ENCODE measurements at regions not wholly inside any gene's neighbourhood (a gene's known extent, or its start where the extent isn't known, plus 50 kb on each side); places are given as distances from the start of the nearest gene placed in this dataset.

GRCh38 chr5:116848954-116849581 is 274.4 kb upstream of the SEMA6A start:
- Histone ChIP-seq H3K9me3 (replicated peaks) (peaks cover 10% of the 10 kb centered on the region), H3K4me1 (replicated peaks) (no peaks in the 10 kb centered on the region), H3K36me3 (no peaks in the 10 kb centered on the region), H3K4me3 (no peak overlapping the region), H3K27ac (no peak overlapping the region), H3K27me3 (replicated peaks) (no peaks in the 10 kb centered on the region)
- DNase-seq (ENCODE audit: low read depth in 1 of 2, low spot score in 2 of 2), result no peak

GRCh38 chr5:116847960-116848359 is 273.3 kb upstream of the SEMA6A start:
- no peaks in the 10 kb centered on the region for H3K27me3 ChIP-seq (replicated peaks)
- no peak overlapping the region for H3K4me3 ChIP-seq
- no peaks in the 10 kb centered on the region for H3K36me3 ChIP-seq
- H3K27ac ChIP-seq, result no peak overlapping the region
- peaks cover 10% of the 10 kb centered on the region for H3K9me3 ChIP-seq (replicated peaks)
- H3K4me1 ChIP-seq (replicated peaks), result no peaks in the 10 kb centered on the region
- DNase-seq (ENCODE audit: low read depth in 1 of 2, low spot score in 2 of 2), result no peak

DNA sequence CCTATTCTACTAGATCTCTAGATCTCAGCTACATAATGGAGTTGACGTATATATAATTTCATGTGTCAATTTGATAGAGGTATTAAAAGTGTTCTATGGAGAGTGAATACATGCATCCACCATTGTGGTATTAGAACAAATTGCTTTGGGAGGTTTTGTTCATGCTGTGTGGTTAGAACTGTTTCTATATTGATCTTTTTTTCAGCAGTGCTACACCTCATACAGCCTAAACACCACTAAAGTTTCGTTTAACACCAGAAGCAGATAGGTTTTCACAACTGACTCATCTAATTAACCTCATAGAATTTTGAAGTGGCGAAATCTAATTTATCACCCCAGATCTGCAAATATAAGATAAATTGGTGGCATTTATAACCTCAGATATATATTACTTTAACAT is 269.4 kb upstream of the SEMA6A start:
- no peaks in the 10 kb centered on the region for H3K4me1 ChIP-seq (replicated peaks)
- DNase-seq (ENCODE audit: low read depth in 1 of 2, low spot score in 2 of 2), result no peak
- peaks cover 6% of the 10 kb centered on the region; the same call in 1 of the 2 replicates for H3K9me3 ChIP-seq (replicated peaks)
- H3K36me3 ChIP-seq, result no peaks in the 10 kb centered on the region
- H3K27ac ChIP-seq, result no peak overlapping the region
- no peaks in the 10 kb centered on the region for H3K27me3 ChIP-seq (replicated peaks)
- no peak overlapping the region for H3K4me3 ChIP-seq

- H3K4me3 ChIP-seq, result no peak overlapping the region
- H3K36me3 ChIP-seq, result no peaks in the 10 kb centered on the region
- no peak overlapping the region for H3K27ac ChIP-seq
- H3K27me3 ChIP-seq (replicated peaks), result no peaks in the 10 kb centered on the region
- H3K4me1 ChIP-seq (replicated peaks), result no peaks in the 10 kb centered on the region
- DNase-seq (ENCODE audit: low read depth in 1 of 2, low spot score in 2 of 2), result no peak
- peaks cover 2% of the 10 kb centered on the region; the same call in 1 of the 2 replicates for H3K9me3 ChIP-seq (replicated peaks)
These were observed 267.9 kb upstream of the SEMA6A start for GRCh38 chr5:116842514-116842961.

- Histone ChIP-seq H3K27me3 (replicated peaks) (no peaks in the 10 kb centered on the region), H3K4me3 (no peak overlapping the region), H3K27ac (no peak overlapping the region), H3K36me3 (no peaks in the 10 kb centered on the region), H3K4me1 (replicated peaks) (no peaks in the 10 kb centered on the region), H3K9me3 (replicated peaks) (no peaks in the 10 kb centered on the region; the same call in 1 of the 2 replicates)
- no peak for DNase-seq (ENCODE audit: low read depth in 1 of 2, low spot score in 2 of 2)
These were observed 267.1 kb upstream of the SEMA6A start for GRCh38 chr5:116841734-116842133.

DNA sequence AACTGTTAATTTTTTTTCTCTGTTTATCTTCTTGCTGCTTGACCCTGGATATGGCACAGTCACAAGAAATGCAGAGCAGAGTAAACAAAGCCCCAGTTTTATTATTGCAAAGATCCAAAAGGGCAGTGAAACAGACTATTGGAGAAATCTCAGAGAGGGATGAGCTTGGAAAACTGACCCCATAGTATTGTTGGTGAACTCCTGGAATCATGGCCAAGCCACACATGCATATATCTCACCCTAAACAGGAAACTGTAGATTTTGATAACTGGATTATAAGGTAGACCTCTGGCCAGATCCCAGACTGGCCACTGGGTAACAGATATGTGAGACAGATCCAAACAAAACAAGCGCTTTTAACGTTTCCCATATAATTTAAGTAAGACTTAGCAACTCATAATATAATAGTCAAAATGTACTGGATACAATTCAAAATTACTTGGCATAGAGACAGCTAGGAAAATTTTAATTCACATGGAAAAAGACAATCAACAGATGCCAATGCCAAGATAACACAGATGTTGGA is 263.5 kb upstream of the SEMA6A start:
- no peak for DNase-seq (ENCODE audit: low read depth in 1 of 2, low spot score in 2 of 2)
- no peaks in the 10 kb centered on the region for H3K36me3 ChIP-seq
- H3K4me3 ChIP-seq, result no peak overlapping the region
- H3K27me3 ChIP-seq (replicated peaks), result no peaks in the 10 kb centered on the region
- H3K4me1 ChIP-seq (replicated peaks), result peaks cover 11% of the 10 kb centered on the region
- no peak overlapping the region for H3K27ac ChIP-seq
- no peaks in the 10 kb centered on the region for H3K9me3 ChIP-seq (replicated peaks)

DNA sequence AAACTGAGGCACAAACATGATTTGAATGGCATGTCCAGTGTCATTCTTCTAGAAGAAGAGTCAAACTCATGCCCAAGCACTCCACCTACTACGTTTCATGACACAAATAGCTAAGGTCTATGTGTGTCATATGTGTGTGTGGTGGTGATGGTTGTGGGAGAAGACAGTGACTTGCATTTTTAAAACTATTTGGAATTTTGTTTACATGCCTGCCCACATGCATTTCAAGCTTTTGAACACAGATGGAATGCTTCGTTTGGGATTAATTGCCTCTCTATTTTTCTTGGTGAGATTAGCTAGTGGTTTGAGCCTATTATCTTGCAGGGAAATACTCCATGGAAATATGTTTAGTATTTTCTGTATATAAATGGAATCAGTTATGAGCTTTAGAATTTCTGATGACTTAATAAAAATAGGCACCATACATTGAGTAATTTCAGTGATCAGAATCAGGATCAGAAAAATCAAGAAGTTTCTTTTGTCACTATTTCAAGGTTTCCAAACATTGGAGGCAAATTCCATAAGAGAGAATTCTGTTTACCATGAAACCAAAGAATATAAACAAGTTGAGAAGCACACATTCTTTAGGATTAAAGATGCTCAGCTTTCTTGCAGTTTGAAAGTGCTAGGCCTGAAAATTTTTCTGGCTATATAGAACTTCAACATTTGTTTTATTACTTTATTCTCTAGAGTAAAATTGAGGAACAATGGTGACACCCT is 260.3 kb upstream of the SEMA6A start:
- Histone ChIP-seq H3K27ac (peak overlapping the region; percentile 74), H3K4me1 (replicated peaks) (peaks cover 11% of the 10 kb centered on the region), H3K9me3 (replicated peaks) (no peaks in the 10 kb centered on the region), H3K36me3 (no peaks in the 10 kb centered on the region), H3K27me3 (replicated peaks) (no peaks in the 10 kb centered on the region), H3K4me3 (no peak overlapping the region)
- peak in 1 of 2 experiments; percentile 67 for DNase-seq (ENCODE audit: low read depth in 1 of 2, low spot score in 2 of 2)

GRCh38 chr5:116830079-116830478 is 255.5 kb upstream of the SEMA6A start:
- no peak for DNase-seq (ENCODE audit: low read depth in 1 of 2, low spot score in 2 of 2)
- peaks cover 7% of the 10 kb centered on the region for H3K4me1 ChIP-seq (replicated peaks)
- no peaks in the 10 kb centered on the region for H3K36me3 ChIP-seq
- no peaks in the 10 kb centered on the region for H3K27me3 ChIP-seq (replicated peaks)
- no peak overlapping the region for H3K4me3 ChIP-seq
- no peaks in the 10 kb centered on the region for H3K9me3 ChIP-seq (replicated peaks)
- no peak overlapping the region for H3K27ac ChIP-seq

- Histone ChIP-seq H3K9me3 (replicated peaks) (no peaks in the 10 kb centered on the region), H3K27ac (no peak overlapping the region), H3K4me1 (replicated peaks) (no peaks in the 10 kb centered on the region), H3K36me3 (no peaks in the 10 kb centered on the region), H3K4me3 (no peak overlapping the region), H3K27me3 (replicated peaks) (no peaks in the 10 kb centered on the region)
- DNase-seq (ENCODE audit: low read depth in 1 of 2, low spot score in 2 of 2), result no peak
These were observed 252.5 kb upstream of the SEMA6A start for GRCh38 chr5:116827078-116827477.

- H3K4me3 ChIP-seq, result no peak overlapping the region
- H3K4me1 ChIP-seq (replicated peaks), result no peaks in the 10 kb centered on the region
- H3K27me3 ChIP-seq (replicated peaks), result no peaks in the 10 kb centered on the region
- no peaks in the 10 kb centered on the region for H3K9me3 ChIP-seq (replicated peaks)
- DNase-seq (ENCODE audit: low read depth in 1 of 2, low spot score in 2 of 2), result no peak
- no peaks in the 10 kb centered on the region for H3K36me3 ChIP-seq
- H3K27ac ChIP-seq, result no peak overlapping the region
These were observed 250.9 kb upstream of the SEMA6A start for GRCh38 chr5:116825486-116825885.

GRCh38 chr5:116824751-116825438 is 250.3 kb upstream of the SEMA6A start:
- DNase-seq (ENCODE audit: low read depth in 1 of 2, low spot score in 2 of 2), result no peak
- Histone ChIP-seq H3K4me3 (no peak overlapping the region), H3K27me3 (replicated peaks) (no peaks in the 10 kb centered on the region), H3K36me3 (no peaks in the 10 kb centered on the region), H3K9me3 (replicated peaks) (no peaks in the 10 kb centered on the region), H3K27ac (no peak overlapping the region), H3K4me1 (replicated peaks) (no peaks in the 10 kb centered on the region)

DNA sequence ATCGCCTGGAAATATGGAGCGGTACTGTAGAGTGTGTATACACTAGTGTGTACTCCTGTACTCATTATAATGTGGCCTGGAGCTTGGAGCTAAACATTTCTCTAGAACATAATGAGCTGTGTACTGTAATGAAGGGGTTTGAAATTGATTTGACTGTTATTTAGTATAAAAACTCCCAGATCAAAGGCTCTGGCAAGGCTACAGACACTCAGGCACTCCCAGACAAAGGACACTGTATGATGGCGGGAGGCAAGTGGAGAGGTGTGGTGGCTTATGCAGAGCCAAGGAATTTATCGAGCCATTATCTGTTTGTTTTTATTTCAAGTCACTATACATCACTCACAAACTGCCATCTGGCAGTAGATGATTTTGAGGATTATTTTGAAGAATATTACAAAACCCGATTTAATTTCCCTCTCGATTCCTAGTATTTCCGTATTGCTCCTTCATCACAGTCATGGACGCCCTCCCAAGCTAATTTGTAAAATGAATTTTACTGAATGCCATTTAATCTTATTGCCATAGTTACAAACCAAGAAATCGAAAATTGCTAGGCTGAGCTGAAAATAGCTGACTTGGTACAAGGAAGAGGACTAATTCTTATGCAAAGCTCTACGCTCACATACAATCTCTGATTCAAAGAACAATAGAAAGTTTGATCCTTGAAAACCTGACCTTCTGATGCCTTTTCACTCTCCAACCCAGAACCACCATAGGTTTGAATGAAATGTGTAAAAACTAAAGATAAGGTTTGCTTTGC is 240.2 kb upstream of the SEMA6A start:
- peaks cover 2% of the 10 kb centered on the region; the same call in 1 of the 2 replicates for H3K9me3 ChIP-seq (replicated peaks)
- no peaks in the 10 kb centered on the region for H3K4me1 ChIP-seq (replicated peaks)
- H3K36me3 ChIP-seq, result no peaks in the 10 kb centered on the region
- H3K4me3 ChIP-seq, result no peak overlapping the region
- no peak overlapping the region for H3K27ac ChIP-seq
- no peak for DNase-seq (ENCODE audit: low read depth in 1 of 2, low spot score in 2 of 2)
- no peaks in the 10 kb centered on the region; the same call in 1 of the 2 replicates for H3K27me3 ChIP-seq (replicated peaks)

DNA sequence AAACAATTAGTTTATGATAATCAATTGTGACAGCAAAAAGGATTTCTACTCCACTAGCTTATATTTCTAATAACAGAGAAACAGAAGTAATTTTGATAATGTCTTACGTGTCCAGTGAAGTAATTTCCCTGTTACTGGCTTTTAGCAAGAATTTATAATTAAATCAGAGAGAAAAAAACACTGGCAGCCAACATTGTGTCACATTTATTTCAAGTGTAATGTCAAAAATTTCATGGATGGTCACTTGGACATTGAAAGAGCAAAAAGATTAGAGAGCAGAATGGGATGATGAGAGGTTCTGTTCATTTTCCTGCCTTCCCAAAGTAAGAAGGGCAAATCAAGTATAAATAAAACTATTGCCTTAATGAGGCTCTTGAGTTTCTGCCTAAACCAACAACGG is 239.3 kb upstream of the SEMA6A start:
- Histone ChIP-seq H3K9me3 (replicated peaks) (peaks cover 2% of the 10 kb centered on the region; the same call in 1 of the 2 replicates), H3K36me3 (no peaks in the 10 kb centered on the region), H3K4me1 (replicated peaks) (no peaks in the 10 kb centered on the region), H3K4me3 (no peak overlapping the region), H3K27ac (no peak overlapping the region), H3K27me3 (replicated peaks) (no peaks in the 10 kb centered on the region; the same call in 1 of the 2 replicates)
- DNase-seq (ENCODE audit: low read depth in 1 of 2, low spot score in 2 of 2), result no peak

Data from SJSA1 (cell line).